ENCODE measurements at regions not wholly inside any gene's neighbourhood (a gene's known extent, or its start where the extent isn't known, plus 50 kb on each side); places are given as distances from the start of the nearest gene placed in this dataset.

DNA sequence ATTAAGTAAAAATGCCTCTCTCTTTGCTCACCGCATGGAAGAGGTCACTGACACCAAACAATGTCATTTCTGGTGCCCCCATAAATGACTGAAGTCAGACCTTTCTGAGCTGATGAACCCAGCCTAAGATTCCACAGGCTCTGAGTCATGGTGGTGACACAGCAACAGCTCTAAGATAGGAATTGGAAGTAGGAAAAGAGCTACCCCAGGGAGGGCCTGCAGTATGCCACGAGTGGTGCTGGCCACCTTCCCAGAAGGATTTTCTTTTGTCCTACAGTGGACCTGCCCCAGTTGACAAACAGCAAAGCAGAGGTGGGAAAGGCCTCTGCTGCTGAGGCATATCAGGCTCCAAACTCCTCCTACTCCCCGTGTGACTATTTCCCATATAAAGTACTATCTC is 208.1 kb downstream of the MINAR1 start:
- CTCF ChIA-PET: interaction anchor here (1.6 kb wide), 1 partner anchor 213 kb away, joined by 4 read pairs; no protein-coding TSS in a partner anchor
- H3K9me3 ChIP-seq (ENCODE audit: control extremely low read depth in 1 of 3, control insufficient read depth in 2 of 3, insufficient read depth in 1 of 3, low read length in 2 of 3): no peaks in the 10 kb centered on the region
- DNase-seq (no peak), ATAC-seq (ENCODE audit: low read depth) (no peak)
- H3K4me1 ChIP-seq (ENCODE audit: control insufficient read depth in 2 of 2, insufficient read depth in 2 of 2, low read length in 2 of 2): no peaks in the 10 kb centered on the region
- Mint-ChIP-seq H3K4me1 (no peaks in the 10 kb centered on the region), H3K9me3 (ENCODE audit: insufficient read depth) (peaks cover 2% of the 10 kb centered on the region), H3K27me3 (peaks cover 29% of the 10 kb centered on the region), H3K27ac (no peak overlapping the region), H3K4me3 (no peak overlapping the region)
- no peak overlapping the region for H3K9ac ChIP-seq (ENCODE audit: low read length)
- H3K79me2 ChIP-seq (ENCODE audit: control insufficient read depth, insufficient read depth, low read length): no peaks in the 10 kb centered on the region
- POLR2A ChIA-PET: no interaction called here
- no peak overlapping the region for H3K27ac ChIP-seq (ENCODE audit: low read length in 2 of 2)
- peaks cover 0 to 8% (median 2%) of the 10 kb centered on the region in 4 experiments for H3K27me3 ChIP-seq (replicated peaks in 1 of 4; ENCODE audit: control extremely low read depth in 1 of 4, control insufficient read depth in 3 of 4, insufficient read depth in 4 of 4, low read length in 3 of 4)
- no peak overlapping the region for H3K4me2 ChIP-seq (replicated peaks; ENCODE audit: low read depth, low read length, poor library complexity, severe bottlenecking)
- H4K20me1 ChIP-seq (ENCODE audit: control insufficient read depth, insufficient read depth, low read length, poor library complexity, severe bottlenecking): no peaks in the 10 kb centered on the region
- no peaks in the 10 kb centered on the region for H3K36me3 ChIP-seq (replicated peaks in 1 of 2; ENCODE audit: control extremely low read depth in 1 of 2, control insufficient read depth in 1 of 2, extremely low read depth in 1 of 2, insufficient read depth in 2 of 2, low read length in 1 of 2)
- no peak overlapping the region for H3K4me3 ChIP-seq (ENCODE audit: control extremely low read depth in 1 of 5, extremely low read depth in 1 of 5, insufficient read depth in 1 of 5, low read depth in 2 of 5, low read length in 4 of 5)
- intact Hi-C loops (cut with micrococcal nuclease): no loop called here
- TF ChIP-seq, protein P1, sequence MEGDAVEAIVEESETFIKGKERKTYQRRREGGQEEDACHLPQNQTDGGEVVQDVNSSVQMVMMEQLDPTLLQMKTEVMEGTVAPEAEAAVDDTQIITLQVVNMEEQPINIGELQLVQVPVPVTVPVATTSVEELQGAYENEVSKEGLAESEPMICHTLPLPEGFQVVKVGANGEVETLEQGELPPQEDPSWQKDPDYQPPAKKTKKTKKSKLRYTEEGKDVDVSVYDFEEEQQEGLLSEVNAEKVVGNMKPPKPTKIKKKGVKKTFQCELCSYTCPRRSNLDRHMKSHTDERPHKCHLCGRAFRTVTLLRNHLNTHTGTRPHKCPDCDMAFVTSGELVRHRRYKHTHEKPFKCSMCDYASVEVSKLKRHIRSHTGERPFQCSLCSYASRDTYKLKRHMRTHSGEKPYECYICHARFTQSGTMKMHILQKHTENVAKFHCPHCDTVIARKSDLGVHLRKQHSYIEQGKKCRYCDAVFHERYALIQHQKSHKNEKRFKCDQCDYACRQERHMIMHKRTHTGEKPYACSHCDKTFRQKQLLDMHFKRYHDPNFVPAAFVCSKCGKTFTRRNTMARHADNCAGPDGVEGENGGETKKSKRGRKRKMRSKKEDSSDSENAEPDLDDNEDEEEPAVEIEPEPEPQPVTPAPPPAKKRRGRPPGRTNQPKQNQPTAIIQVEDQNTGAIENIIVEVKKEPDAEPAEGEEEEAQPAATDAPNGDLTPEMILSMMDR (IDR thresholded peaks at IDR 0.05): no peak
- no peak for TF ChIP-seq EZH2 (IDR thresholded peaks at IDR 0.05; ENCODE audit: borderline replicate concordance, insufficient read depth, low read depth, low read length, poor library complexity, severe bottlenecking)
- 85% methylated on average over 2 of the region's 3 CpGs for WGBS (ENCODE audit: insufficient coverage)
- no peak overlapping the region for H2AFZ ChIP-seq (ENCODE audit: insufficient read depth, low read depth, low read length, poor library complexity, severe bottlenecking)

DNA sequence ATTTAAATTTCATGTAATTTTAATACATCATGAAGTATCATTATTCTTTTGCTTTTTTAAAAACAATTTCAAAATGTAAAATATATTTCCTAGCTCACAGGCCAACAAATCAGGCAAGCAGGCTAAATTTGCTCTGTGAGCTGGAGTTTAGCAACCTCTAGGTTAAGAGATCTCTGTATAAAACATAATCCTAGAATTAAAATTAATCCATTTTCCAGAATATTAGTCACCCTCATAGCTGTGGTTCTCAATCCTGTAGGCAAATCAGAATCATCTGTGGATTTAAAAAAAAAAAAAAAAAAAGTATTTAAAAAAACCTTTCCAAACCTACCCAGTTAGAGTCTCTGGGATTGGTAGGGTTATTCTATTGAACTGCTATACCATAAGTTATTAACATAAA is 209.7 kb downstream of the MINAR1 start:
- no peaks in the 10 kb centered on the region for H3K36me3 ChIP-seq (replicated peaks in 1 of 2; ENCODE audit: control extremely low read depth in 1 of 2, control insufficient read depth in 1 of 2, extremely low read depth in 1 of 2, insufficient read depth in 2 of 2, low read length in 1 of 2)
- H4K20me1 ChIP-seq (ENCODE audit: control insufficient read depth, insufficient read depth, low read length, poor library complexity, severe bottlenecking): no peaks in the 10 kb centered on the region
- DNase-seq: no peak
- ATAC-seq (ENCODE audit: low read depth): no peak
- H3K9ac ChIP-seq (ENCODE audit: low read length): no peak overlapping the region
- TF ChIP-seq EZH2 (IDR thresholded peaks at IDR 0.05; ENCODE audit: borderline replicate concordance, insufficient read depth, low read depth, low read length, poor library complexity, severe bottlenecking): no peak
- TF ChIP-seq, protein P1 (IDR thresholded peaks at IDR 0.05): no peak
- H3K4me2 ChIP-seq (replicated peaks; ENCODE audit: low read depth, low read length, poor library complexity, severe bottlenecking): no peak overlapping the region
- H3K9me3 ChIP-seq (ENCODE audit: control extremely low read depth in 1 of 3, control insufficient read depth in 2 of 3, insufficient read depth in 1 of 3, low read length in 2 of 3): no peaks in the 10 kb centered on the region
- H3K27ac Mint-ChIP-seq: no peak overlapping the region
- peaks cover 26% of the 10 kb centered on the region for H3K27me3 Mint-ChIP-seq
- CTCF ChIA-PET: interaction anchor here (1.6 kb wide), 1 partner anchor 212 kb away, joined by 4 read pairs; no protein-coding TSS in a partner anchor
- POLR2A ChIA-PET: no interaction called here
- no peaks in the 10 kb centered on the region for H3K4me1 Mint-ChIP-seq
- peaks cover 0 to 8% (median 2%) of the 10 kb centered on the region in 4 experiments for H3K27me3 ChIP-seq (replicated peaks in 1 of 4; ENCODE audit: control extremely low read depth in 1 of 4, control insufficient read depth in 3 of 4, insufficient read depth in 4 of 4, low read length in 3 of 4)
- H3K27ac ChIP-seq (ENCODE audit: low read length in 2 of 2): no peak overlapping the region
- H3K4me3 ChIP-seq (ENCODE audit: control extremely low read depth in 1 of 5, extremely low read depth in 1 of 5, insufficient read depth in 1 of 5, low read depth in 2 of 5, low read length in 4 of 5): no peak overlapping the region
- no peak overlapping the region for H2AFZ ChIP-seq (ENCODE audit: insufficient read depth, low read depth, low read length, poor library complexity, severe bottlenecking)
- H3K4me1 ChIP-seq (ENCODE audit: control insufficient read depth in 2 of 2, insufficient read depth in 2 of 2, low read length in 2 of 2): no peaks in the 10 kb centered on the region
- intact Hi-C loops (cut with micrococcal nuclease): no loop called here
- H3K79me2 ChIP-seq (ENCODE audit: control insufficient read depth, insufficient read depth, low read length): no peaks in the 10 kb centered on the region
- H3K4me3 Mint-ChIP-seq: no peak overlapping the region
- H3K9me3 Mint-ChIP-seq (ENCODE audit: insufficient read depth): peaks cover 6% of the 10 kb centered on the region

Measured in B cell (primary cell).